WTC11 (cell line): ENCODE measurements at regions not wholly inside any gene's neighbourhood (a gene's known extent, or its start where the extent isn't known, plus 50 kb on each side); places are given as distances from the start of the nearest gene placed in this dataset.

Experiments
- ATAC-seq: fragments of 200-7000 bp; cut with Tn5 transposase; 2 replicates; pipeline ENCODE4 v1.10.0; 2021; ENCODE audit warnings: mild to moderate bottlenecking, moderate library complexity
- CTCF ChIA-PET: fragments of 300-600 bp; sonication (Branson Sonifier 250); formaldehyde crosslinking; loops from one replicate; lab custom pipeline; 2021; ENCODE audit warnings: antibody characterized with exemption; lab: Charles Lee
- POLR2A ChIA-PET: fragments of 350-600 bp; sonication (Branson Sonifier 250); formaldehyde crosslinking; loops from one replicate; lab custom pipeline; 2021; ENCODE audit warnings: antibody characterized with exemption; lab: Charles Lee
- DNase-seq: peaks from one replicate; pipeline ENCODE4 v3.0.0; 2021; ENCODE audit warnings: low spot score
- H3K27ac Mint-ChIP-seq: 2 replicates; pipeline ENCODE4 v1.8.0; 2021; ENCODE audit warnings: mixed read lengths
- H3K27me3 Mint-ChIP-seq: 2 replicates; pipeline ENCODE4 v1.8.0; 2021; ENCODE audit warnings: low read depth, mild to moderate bottlenecking, moderate library complexity, mixed read lengths
- H3K36me3 Mint-ChIP-seq: 2 replicates; pipeline ENCODE4 v1.8.0; 2021; ENCODE audit warnings: mixed read lengths
- H3K4me1 Mint-ChIP-seq: 2 replicates; pipeline ENCODE4 v1.8.0; 2022; ENCODE audit warnings: mixed read lengths
- H3K4me3 Mint-ChIP-seq: 2 replicates; pipeline ENCODE4 v1.8.0; 2021; ENCODE audit warnings: mild to moderate bottlenecking, moderate library complexity, mixed read lengths
- H3K9me3 Mint-ChIP-seq: 2 replicates; pipeline ENCODE4 v1.8.0; 2021; ENCODE audit warnings: mixed read lengths
- ARID4B ChIP-seq: sonication (generic); formaldehyde crosslinking; IDR thresholded peaks from 2 replicates; pipeline ENCODE4 v1.8.0; 2023; ENCODE audit warnings: missing genetic modification reagents, mild to moderate bottlenecking, borderline replicate concordance
- ATF1 ChIP-seq: sonication (generic); formaldehyde crosslinking; IDR thresholded peaks from 2 replicates; pipeline ENCODE4 v1.8.1; 2023; ENCODE audit warnings: mild to moderate bottlenecking, moderate library complexity, missing genetic modification reagents
- ATF6 ChIP-seq: sonication (generic); formaldehyde crosslinking; IDR thresholded peaks from 2 replicates; pipeline ENCODE4 v1.8.1; 2023; ENCODE audit warnings: mild to moderate bottlenecking, missing genetic modification reagents
- CDX4 ChIP-seq: fragments of 250-450 bp; sonication (Bioruptor Pico); IDR thresholded peaks from 2 replicates; pipeline ENCODE4 v1.9.0; 2021; ENCODE audit warnings: moderate library complexity, mild to moderate bottlenecking, inconsistent platforms, borderline replicate concordance
- CREM ChIP-seq: sonication (generic); formaldehyde crosslinking; IDR thresholded peaks from 2 replicates; pipeline ENCODE4 v1.8.1; 2022; ENCODE audit warnings: mild to moderate bottlenecking, missing genetic modification reagents, moderate library complexity
- E2F4 ChIP-seq: sonication (generic); formaldehyde crosslinking; IDR thresholded peaks from 2 replicates; pipeline ENCODE4 v1.8.1; 2022; ENCODE audit warnings: low read depth, mild to moderate bottlenecking, moderate library complexity, missing genetic modification reagents, borderline replicate concordance
- ESRRA ChIP-seq: sonication (generic); formaldehyde crosslinking; IDR thresholded peaks from 2 replicates; pipeline ENCODE4 v1.8.1; 2022; ENCODE audit warnings: mild to moderate bottlenecking, missing genetic modification reagents, borderline replicate concordance
- ETV6 ChIP-seq: sonication (generic); formaldehyde crosslinking; IDR thresholded peaks from 2 replicates; pipeline ENCODE4 v1.8.1; 2022; ENCODE audit warnings: mild to moderate bottlenecking, missing genetic modification reagents
- GRHL2 ChIP-seq: fragments of 250-450 bp; sonication (Bioruptor Pico); IDR thresholded peaks from 2 replicates; pipeline ENCODE4 v1.8.0; 2022; ENCODE audit warnings: mild to moderate bottlenecking, moderate library complexity; ENCODE audit not compliant: insufficient replicate concordance, severe bottlenecking
- KAT7 ChIP-seq: sonication (generic); formaldehyde crosslinking; IDR thresholded peaks from 2 replicates; pipeline ENCODE4 v1.8.1; 2023; ENCODE audit warnings: missing genetic modification reagents, mild to moderate bottlenecking, borderline replicate concordance
- MYBL2 ChIP-seq: sonication (generic); formaldehyde crosslinking; IDR thresholded peaks from 2 replicates; pipeline ENCODE4 v1.8.1; 2023; ENCODE audit warnings: mild to moderate bottlenecking, moderate library complexity, missing genetic modification reagents
- NFE2L1 ChIP-seq: sonication (generic); formaldehyde crosslinking; IDR thresholded peaks from 2 replicates; pipeline ENCODE4 v1.8.1; 2023; ENCODE audit warnings: missing genetic modification reagents
- NR1H2 ChIP-seq: sonication (generic); formaldehyde crosslinking; IDR thresholded peaks from 2 replicates; pipeline ENCODE4 v1.9.0; 2021; ENCODE audit warnings: mild to moderate bottlenecking, moderate library complexity, missing genetic modification reagents
- NR3C1 ChIP-seq: sonication (generic); formaldehyde crosslinking; conservative IDR thresholded peaks from 2 replicates; pipeline ENCODE4 v1.8.1; 2023; ENCODE audit warnings: low read depth, mild to moderate bottlenecking, missing genetic modification reagents
- PRDM15 ChIP-seq: sonication (generic); formaldehyde crosslinking; IDR thresholded peaks from 2 replicates; pipeline ENCODE4 v1.8.0; 2022; ENCODE audit warnings: missing genetic modification reagents
- PREB ChIP-seq: sonication (generic); formaldehyde crosslinking; IDR thresholded peaks from 2 replicates; pipeline ENCODE4 v1.8.1; 2022; ENCODE audit warnings: mild to moderate bottlenecking, missing genetic modification reagents, moderate library complexity, borderline replicate concordance
- USF2 ChIP-seq: sonication (generic); formaldehyde crosslinking; IDR thresholded peaks from 2 replicates; pipeline ENCODE4 v1.8.1; 2023; ENCODE audit warnings: mild to moderate bottlenecking, missing genetic modification reagents, moderate library complexity
- ZNF263 ChIP-seq: sonication (generic); formaldehyde crosslinking; IDR thresholded peaks from 2 replicates; pipeline ENCODE4 v1.8.1; 2022; ENCODE audit warnings: low read depth, mild to moderate bottlenecking, moderate library complexity, missing genetic modification reagents
- ZNF317 ChIP-seq: sonication (generic); formaldehyde crosslinking; IDR thresholded peaks from 2 replicates; pipeline ENCODE4 v1.8.1; 2023; ENCODE audit warnings: low read depth, mild to moderate bottlenecking, moderate library complexity, missing genetic modification reagents, borderline replicate concordance

- Mint-ChIP-seq H3K27ac (0 out of 2 replicates have a peak overlapping the region, but pooled peaks have one; percentile 16), H3K9me3 (peaks cover under 1% of the 10 kb centered on the region; the same call in 1 of the 2 replicates), H3K27me3 (no peaks in the 10 kb centered on the region), H3K36me3 (no peaks in the 10 kb centered on the region), H3K4me3 (no peak overlapping the region), H3K4me1 (peaks cover 17% of the 10 kb centered on the region)
- no peak for TF ChIP-seq KAT7 (CRISPR knock-in tag)
- no peak for TF ChIP-seq ESRRA (CRISPR knock-in tag)
- no peak for TF ChIP-seq ATF6
- TF ChIP-seq ZNF263, result no peak
- TF ChIP-seq NFE2L1, result no peak
- no peak for TF ChIP-seq CDX4
- TF ChIP-seq ETV6 (CRISPR knock-in tag), result no peak
- TF ChIP-seq GRHL2, result no peak
- TF ChIP-seq CREM, result no peak
- TF ChIP-seq ZNF317 (CRISPR knock-in tag), result no peak
- TF ChIP-seq PRDM15 (CRISPR knock-in tag), result no peak
- no peak for TF ChIP-seq MYBL2 (CRISPR knock-in tag)
- no peak for TF ChIP-seq ARID4B
- DNase-seq, result no peak
- peak; percentile 76 for ATAC-seq
- ChIA-PET CTCF (interaction anchor here (0.9 kb wide), 1 partner anchor 398 kb away, joined by 3 read pairs; no protein-coding TSS in a partner anchor), POLR2A (no interaction called here)
These were observed 130.3 kb upstream of the CNTLN start for GRCh38 chr9:17004500-17004899.

GRCh38 chr9:17003576-17004240, 131.1 kb upstream of the CNTLN start:
- H3K27ac Mint-ChIP-seq, result no peak overlapping the region
- H3K36me3 Mint-ChIP-seq, result no peaks in the 10 kb centered on the region
- ChIA-PET POLR2A (interaction anchor here (0.6 kb wide), 1 partner anchor 123 kb away, joined by 4 read pairs; no protein-coding TSS in a partner anchor), CTCF (no interaction called here)
- H3K27me3 Mint-ChIP-seq, result no peaks in the 10 kb centered on the region
- DNase-seq (no peak), ATAC-seq (no peak)
- H3K4me3 Mint-ChIP-seq, result no peak overlapping the region
- H3K4me1 Mint-ChIP-seq, result peaks cover 17% of the 10 kb centered on the region
- peaks cover 3% of the 10 kb centered on the region; the same call in 1 of the 2 replicates for H3K9me3 Mint-ChIP-seq
- TF ChIP-seq USF2 (CRISPR knock-in tag) (no peak), E2F4 (CRISPR knock-in tag) (no peak), PREB (no peak), ATF1 (CRISPR knock-in tag) (no peak), NR3C1 (no peak), MYBL2 (CRISPR knock-in tag) (no peak), NR1H2 (CRISPR knock-in tag) (no peak)
